Fibroblast of mammary gland (primary cell): ENCODE measurements at regions not wholly inside any gene's neighbourhood (a gene's known extent, or its start where the extent isn't known, plus 50 kb on each side); places are given as distances from the start of the nearest gene placed in this dataset.
"Not testable (repeated sequence)": the region's sequence is repeated elsewhere in the genome, so short reads cannot be mapped to it uniquely, and the experiment has no call there.

Experiments used
- DNase-seq: peaks from one replicate; pipeline ENCODE4 v3.0.0-alpha.2; 2010; ENCODE audit warnings: low read depth
- H3K4me3 ChIP-seq: 2 replicates; pipeline ENCODE4 v1.5.1; 2011; ENCODE audit warnings: low read depth, mild to moderate bottlenecking, low read length, moderate library complexity; ENCODE audit not compliant: control insufficient read depth
- TF ChIP-seq, protein P1 (sequence below): conservative IDR thresholded peaks from 2 replicates; pipeline ENCODE4 v1.5.1; 2011; ENCODE audit warnings: low read depth, low read length, inconsistent platforms; ENCODE audit not compliant: control insufficient read depth, insufficient read depth

DNA sequence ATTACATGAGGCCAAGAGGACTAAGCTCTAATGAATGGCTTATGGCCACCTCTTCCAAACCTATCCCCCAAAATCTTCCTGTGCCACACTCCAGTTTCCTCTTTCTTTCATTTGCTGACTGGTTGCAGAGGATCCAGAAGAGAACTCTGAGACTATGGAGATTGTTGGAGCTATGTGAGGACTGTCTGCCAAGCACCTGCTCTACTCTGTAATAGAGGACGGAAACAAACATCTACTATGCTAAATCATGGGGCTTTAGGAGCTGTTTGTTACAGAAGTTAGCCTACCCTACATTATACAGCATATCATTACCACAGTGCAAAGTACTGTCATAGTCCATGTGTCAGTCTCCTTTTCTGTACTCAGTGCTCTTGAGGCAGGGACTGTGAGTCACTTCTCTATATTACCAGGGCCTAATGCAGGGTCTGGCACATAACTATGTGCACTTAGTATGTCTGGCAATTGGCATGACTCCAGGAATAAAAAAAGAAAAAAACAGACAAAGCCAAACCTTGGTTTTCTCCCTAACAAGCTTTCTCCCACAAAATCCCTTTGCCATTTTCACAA lies 95.1 kb downstream of the RPAP3 start:
- TF ChIP-seq, protein P1, sequence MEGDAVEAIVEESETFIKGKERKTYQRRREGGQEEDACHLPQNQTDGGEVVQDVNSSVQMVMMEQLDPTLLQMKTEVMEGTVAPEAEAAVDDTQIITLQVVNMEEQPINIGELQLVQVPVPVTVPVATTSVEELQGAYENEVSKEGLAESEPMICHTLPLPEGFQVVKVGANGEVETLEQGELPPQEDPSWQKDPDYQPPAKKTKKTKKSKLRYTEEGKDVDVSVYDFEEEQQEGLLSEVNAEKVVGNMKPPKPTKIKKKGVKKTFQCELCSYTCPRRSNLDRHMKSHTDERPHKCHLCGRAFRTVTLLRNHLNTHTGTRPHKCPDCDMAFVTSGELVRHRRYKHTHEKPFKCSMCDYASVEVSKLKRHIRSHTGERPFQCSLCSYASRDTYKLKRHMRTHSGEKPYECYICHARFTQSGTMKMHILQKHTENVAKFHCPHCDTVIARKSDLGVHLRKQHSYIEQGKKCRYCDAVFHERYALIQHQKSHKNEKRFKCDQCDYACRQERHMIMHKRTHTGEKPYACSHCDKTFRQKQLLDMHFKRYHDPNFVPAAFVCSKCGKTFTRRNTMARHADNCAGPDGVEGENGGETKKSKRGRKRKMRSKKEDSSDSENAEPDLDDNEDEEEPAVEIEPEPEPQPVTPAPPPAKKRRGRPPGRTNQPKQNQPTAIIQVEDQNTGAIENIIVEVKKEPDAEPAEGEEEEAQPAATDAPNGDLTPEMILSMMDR: no peak
- H3K4me3 ChIP-seq: no peak overlapping the region
- DNase-seq: no peak

DNA sequence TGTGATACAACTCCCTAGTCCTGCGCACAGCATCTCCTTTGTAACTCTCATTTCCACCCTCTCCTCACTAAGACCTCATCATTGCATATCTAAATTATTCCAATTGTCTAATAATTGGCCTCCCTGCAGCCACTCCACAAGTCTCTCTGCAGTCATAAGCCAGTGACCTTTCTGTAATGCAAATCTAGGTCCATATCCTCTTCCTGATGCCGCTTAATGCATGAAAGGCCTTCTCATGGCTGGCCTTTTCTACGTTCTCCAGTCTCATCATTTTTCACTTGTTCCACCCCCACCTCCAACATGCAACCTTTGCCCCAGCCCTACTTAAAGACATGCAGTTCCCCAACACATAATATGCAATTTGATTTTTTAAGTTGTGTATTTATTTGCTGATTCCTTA lies 96.0 kb downstream of the RPAP3 start:
- TF ChIP-seq, protein P1: no peak
- DNase-seq: no peak
- H3K4me3 ChIP-seq: no peak overlapping the region

DNA sequence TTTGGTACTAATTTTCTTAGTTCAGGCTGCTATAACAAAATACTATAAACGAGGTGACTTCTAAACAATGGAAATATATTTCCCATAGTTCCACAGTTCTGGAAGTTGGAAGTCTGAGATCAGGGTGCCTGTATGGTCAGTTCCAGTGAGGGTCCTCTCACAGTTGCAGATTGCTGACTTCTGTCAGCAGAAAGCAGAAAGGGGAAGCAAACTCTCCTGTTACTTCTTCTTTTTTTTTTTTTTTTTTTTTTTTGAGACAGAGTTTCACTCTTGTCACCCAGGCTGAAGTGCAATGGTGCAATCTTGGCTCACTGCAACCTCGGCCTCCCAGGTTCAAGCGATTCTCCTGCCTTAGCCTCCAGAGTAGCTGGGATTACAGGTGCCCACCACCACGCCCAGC lies 97.2 kb downstream of the RPAP3 start:
- not testable (repeated sequence) for DNase-seq, H3K4me3 ChIP-seq

DNA sequence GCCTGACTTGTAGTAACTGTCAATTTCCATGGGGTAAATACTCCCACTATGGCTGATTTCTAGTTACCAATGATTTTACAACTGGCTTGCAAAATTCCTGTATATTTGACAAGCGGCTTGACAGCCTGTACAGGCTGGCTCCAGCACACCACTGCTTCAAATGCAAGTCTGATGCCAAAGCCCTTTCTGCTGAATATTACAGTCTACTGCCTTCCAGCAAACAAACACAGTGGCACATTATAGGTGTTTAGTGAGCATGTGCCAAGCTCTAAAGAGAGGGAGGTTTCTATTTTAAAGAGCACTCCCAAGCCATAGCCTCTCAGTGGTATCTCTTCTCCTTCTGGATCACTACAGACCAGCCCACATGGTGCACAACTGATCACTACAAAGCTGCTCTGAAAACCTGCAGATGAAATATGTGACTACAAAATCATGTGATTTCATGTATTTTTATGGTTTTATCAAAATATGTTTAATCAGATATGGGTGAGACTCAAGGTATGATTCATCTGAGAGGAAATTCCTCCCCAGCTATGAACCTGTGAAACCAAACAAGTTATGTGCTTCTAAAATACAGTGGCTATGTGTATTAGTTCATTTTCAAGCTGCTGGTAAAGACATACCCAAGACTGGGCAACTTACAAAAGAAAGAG lies 101.5 kb downstream of the RPAP3 start:
- TF ChIP-seq, protein P1: no peak
- DNase-seq: no peak
- no peak overlapping the region for H3K4me3 ChIP-seq

DNA sequence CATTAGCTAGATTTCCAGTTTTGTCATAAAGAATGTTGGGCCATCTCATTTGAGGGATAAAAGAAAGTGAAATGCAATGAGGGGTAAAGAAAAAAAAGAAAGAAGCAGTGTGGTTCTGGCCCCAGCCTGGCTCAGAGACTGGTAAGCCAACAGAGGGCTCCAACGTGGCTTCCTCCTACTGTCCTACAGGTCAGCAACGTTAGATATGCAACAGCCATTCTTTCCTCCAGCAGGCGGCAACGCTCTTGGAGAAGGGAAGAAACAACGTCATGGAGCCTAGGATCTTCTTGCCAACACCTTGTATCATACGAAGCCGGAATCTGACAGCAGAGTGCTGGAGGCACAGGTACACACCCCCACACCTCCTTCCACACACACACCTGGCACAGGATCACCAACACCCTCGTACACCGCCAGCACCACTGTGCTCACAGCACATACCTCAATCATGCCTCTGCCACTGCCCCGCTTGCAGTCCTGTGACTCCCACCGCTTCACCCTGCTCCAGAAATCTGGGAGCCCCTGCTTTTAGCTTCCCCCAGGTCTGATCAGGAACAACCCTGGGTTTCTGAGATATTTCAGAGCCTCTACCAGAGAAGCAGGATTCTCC lies 102.8 kb downstream of the RPAP3 start:
- TF ChIP-seq, protein P1: no peak
- DNase-seq: no peak
- H3K4me3 ChIP-seq: no peak overlapping the region

DNA sequence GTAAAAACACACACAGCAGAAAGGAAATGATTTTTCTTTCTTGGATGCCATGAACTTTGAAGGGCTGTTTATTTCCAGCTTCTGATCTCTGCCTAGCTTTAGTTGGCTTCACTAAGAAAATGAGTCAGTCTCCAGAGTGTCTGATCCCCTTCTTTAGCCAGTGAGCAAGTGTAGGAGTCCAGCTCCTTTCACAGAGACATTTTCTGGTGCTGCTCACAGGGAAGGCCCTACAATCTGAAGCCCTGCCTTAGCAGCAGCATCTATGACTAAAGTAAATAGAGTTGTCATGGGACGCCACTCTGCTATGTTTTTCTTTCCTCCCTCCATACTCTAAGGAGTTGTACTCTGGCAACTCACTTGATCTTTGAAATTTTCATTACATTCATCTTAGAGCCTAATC lies 103.5 kb downstream of the RPAP3 start:
- no peak for DNase-seq
- TF ChIP-seq, protein P1: no peak
- no peak overlapping the region for H3K4me3 ChIP-seq

DNA sequence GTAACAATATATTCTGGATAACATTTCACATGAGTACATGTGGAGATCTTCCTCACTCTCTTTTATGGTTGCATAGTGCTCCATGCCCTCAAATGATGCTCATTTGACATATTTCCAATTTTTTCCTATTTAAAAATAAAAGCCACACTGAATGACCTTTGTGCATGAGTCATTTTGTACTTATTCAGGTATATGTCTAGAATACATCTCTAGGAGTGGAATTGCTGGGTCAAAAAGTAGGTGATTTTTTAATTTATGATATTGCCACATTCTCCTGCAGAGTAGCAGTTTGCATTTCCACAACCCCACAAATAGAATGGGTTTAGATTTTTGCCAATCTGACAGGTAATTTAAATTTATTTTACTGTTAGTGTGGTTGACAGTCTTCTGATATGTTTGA lies 104.8 kb downstream of the RPAP3 start:
- DNase-seq: no peak
- no peak overlapping the region for H3K4me3 ChIP-seq
- TF ChIP-seq, protein P1: no peak
